Skeletal muscle tissue (tissue), 3 donors: ENCODE measurements at regions not wholly inside any gene's neighbourhood (a gene's known extent, or its start where the extent isn't known, plus 50 kb on each side); places are given as distances from the start of the nearest gene placed in this dataset.

ENCODE experiments used
- H3K27ac ChIP-seq: one replicate; pipeline ENCODE4 v1.7.0; 2013; ENCODE audit warnings: mild to moderate bottlenecking, low read depth, low read length, inconsistent platforms
- H3K27me3 ChIP-seq, 3 donors: one replicate each; pipeline ENCODE4 v1.7.0; 2013; ENCODE audit warnings: low read length in 3 of 3; ENCODE audit not compliant: control insufficient read depth in 3 of 3, insufficient read depth in 3 of 3
- H3K36me3 ChIP-seq, 3 donors: one replicate each; pipeline ENCODE4 v1.7.0; 2013; ENCODE audit warnings: low read length in 3 of 3; ENCODE audit not compliant: control insufficient read depth in 3 of 3, insufficient read depth in 3 of 3
- H3K4me1 ChIP-seq, 3 donors: one replicate each; pipeline ENCODE4 v1.7.0; 2013; ENCODE audit warnings: low read length in 3 of 3, mild to moderate bottlenecking in 3 of 3; ENCODE audit not compliant: control insufficient read depth in 3 of 3, insufficient read depth in 3 of 3
- H3K4me3 ChIP-seq, 3 donors: one replicate each; pipeline ENCODE4 v1.7.0; 2013; ENCODE audit warnings: low read length in 3 of 3
- H3K9ac ChIP-seq, 3 donors: one replicate each; pipeline ENCODE4 v1.7.0; 2013; ENCODE audit warnings: low read length in 3 of 3, mild to moderate bottlenecking in 3 of 3, moderate library complexity in 2 of 3, low read depth in 1 of 3
- H3K9me3 ChIP-seq, 3 donors: one replicate each; pipeline ENCODE4 v1.7.0; 2013; ENCODE audit warnings: low read length in 3 of 3; ENCODE audit not compliant: control insufficient read depth in 3 of 3
- donor health status: Osteomylitis.

- peaks cover 2 to 13% (median 8%) of the 10 kb centered on the region in 3 donors for H3K36me3 ChIP-seq
These were observed 56.2 kb downstream of the ARL6IP4 start for GRCh38 chr12:123036466-123037285.

GRCh38 chr12:123035841-123036240 is 55.4 kb downstream of the ARL6IP4 start:
- H3K4me3 ChIP-seq: no peak overlapping the region
- H3K9ac ChIP-seq: no peak overlapping the region
- H3K36me3 ChIP-seq: peaks cover 2 to 14% (median 8%) of the 10 kb centered on the region in 3 donors
- H3K27ac ChIP-seq: no peak overlapping the region
- no peaks in the 10 kb centered on the region for H3K9me3 ChIP-seq
- peaks cover 0 to 8% (median 7%) of the 10 kb centered on the region in 3 donors for H3K4me1 ChIP-seq
- H3K27me3 ChIP-seq: no peaks in the 10 kb centered on the region

More at GRCh38 chr12:123036466-123037285, 56.2 kb downstream of the ARL6IP4 start:
- Histone ChIP-seq H3K4me3 (no peak overlapping the region), H3K27me3 (no peaks in the 10 kb centered on the region), H3K9ac (no peak overlapping the region), H3K27ac (no peak overlapping the region), H3K4me1 (peaks cover under 1 to 8% (median 7%) of the 10 kb centered on the region in 3 donors), H3K9me3 (no peaks in the 10 kb centered on the region)

GRCh38 chr12:123034865-123035264 is 54.4 kb downstream of the ARL6IP4 start:
- peaks cover 3 to 14% (median 8%) of the 10 kb centered on the region in 3 donors for H3K36me3 ChIP-seq
- H3K9ac ChIP-seq: no peak overlapping the region
- no peak overlapping the region for H3K27ac ChIP-seq
- no peaks in the 10 kb centered on the region for H3K27me3 ChIP-seq
- no peaks in the 10 kb centered on the region for H3K9me3 ChIP-seq
- no peak overlapping the region for H3K4me3 ChIP-seq
- peaks cover 0 to 8% (median 7%) of the 10 kb centered on the region in 3 donors for H3K4me1 ChIP-seq

- no peak overlapping the region for H3K9ac ChIP-seq
- no peaks in the 10 kb centered on the region for H3K27me3 ChIP-seq
- H3K27ac ChIP-seq: no peak overlapping the region
- H3K4me3 ChIP-seq: no peak overlapping the region
- peaks cover 0 to 8% (median 7%) of the 10 kb centered on the region in 3 donors for H3K4me1 ChIP-seq
- no peaks in the 10 kb centered on the region for H3K9me3 ChIP-seq
- peaks cover 5 to 15% (median 8%) of the 10 kb centered on the region in 3 donors for H3K36me3 ChIP-seq
These were observed 53.6 kb downstream of the ARL6IP4 start for GRCh38 chr12:123034022-123034541.

GRCh38 chr12:123033392-123034021 is 53.0 kb downstream of the ARL6IP4 start:
- Histone ChIP-seq H3K4me3 (no peak overlapping the region), H3K27me3 (no peaks in the 10 kb centered on the region), H3K9me3 (no peaks in the 10 kb centered on the region), H3K9ac (no peak overlapping the region), H3K27ac (no peak overlapping the region), H3K36me3 (peaks cover 5 to 15% (median 8%) of the 10 kb centered on the region in 3 donors), H3K4me1 (peaks cover 0 to 8% (median 7%) of the 10 kb centered on the region in 3 donors)

GRCh38 chr12:123032736-123033391 is 52.4 kb downstream of the ARL6IP4 start:
- Histone ChIP-seq H3K27me3 (no peaks in the 10 kb centered on the region), H3K36me3 (peaks cover 5 to 15% (median 8%) of the 10 kb centered on the region in 3 donors), H3K27ac (no peak overlapping the region), H3K4me3 (no peak overlapping the region), H3K9me3 (no peaks in the 10 kb centered on the region), H3K4me1 (peaks cover under 1 to 8% (median 7%) of the 10 kb centered on the region in 3 donors), H3K9ac (no peak overlapping the region)
